ENCODE measurements at regions not wholly inside any gene's neighbourhood (a gene's known extent, or its start where the extent isn't known, plus 50 kb on each side); places are given as distances from the start of the nearest gene placed in this dataset.

- Histone ChIP-seq H3K9ac (ENCODE audit: insufficient read depth, low read length) (no peak overlapping the region), H2AFZ (ENCODE audit: low read length) (no peak overlapping the region), H3K4me3 (replicated peaks in 1 of 4; ENCODE audit: control extremely low read depth in 1 of 4, insufficient read depth in 1 of 4, low read depth in 3 of 4, low read length in 4 of 4) (no peak overlapping the region), H3K79me2 (ENCODE audit: control insufficient read depth, insufficient read depth, low read length) (no peaks in the 10 kb centered on the region), H3K4me2 (ENCODE audit: extremely low read depth, insufficient read depth, low read length) (no peak overlapping the region), H3K9me3 (ENCODE audit: control insufficient read depth, insufficient read depth, low read depth, low read length) (no peaks in the 10 kb centered on the region), H3K36me3 (ENCODE audit: control insufficient read depth, insufficient read depth, low read length) (no peaks in the 10 kb centered on the region), H3K4me1 (ENCODE audit: control insufficient read depth, extremely low read depth, insufficient read depth, low read length) (no peaks in the 10 kb centered on the region), H3K27me3 (ENCODE audit: control insufficient read depth, insufficient read depth, low read length) (peaks cover 9% of the 10 kb centered on the region), H3K27ac (ENCODE audit: insufficient read depth, low read length) (no peak overlapping the region), H4K20me1 (ENCODE audit: control insufficient read depth, extremely low read depth, insufficient read depth, low read length) (no peaks in the 10 kb centered on the region)
- no peak for TF ChIP-seq CTCF (conservative IDR thresholded peaks at IDR 0.05 in 1 of 2, IDR thresholded peaks at IDR 0.05 in 1 of 2; ENCODE audit: low read depth in 1 of 2, low read length in 2 of 2)
- no peak for TF ChIP-seq EZH2 (IDR thresholded peaks at IDR 0.05; ENCODE audit: low read length, missing control alignments)
- no peak for DNase-seq (ENCODE audit: low read depth in 2 of 2)
Observed at GRCh38 chr7:50855526-50855925, 72.8 kb upstream of the GRB10 start.

- no peaks in the 10 kb centered on the region for H3K9me3 ChIP-seq (ENCODE audit: control insufficient read depth, insufficient read depth, low read depth, low read length)
- no peak overlapping the region for H2AFZ ChIP-seq (ENCODE audit: low read length)
- H3K79me2 ChIP-seq (ENCODE audit: control insufficient read depth, insufficient read depth, low read length) = no peaks in the 10 kb centered on the region
- H3K9ac ChIP-seq (ENCODE audit: insufficient read depth, low read length) = no peak overlapping the region
- DNase-seq (ENCODE audit: low read depth in 2 of 2) = no peak
- no peak overlapping the region for H3K27ac ChIP-seq (ENCODE audit: insufficient read depth, low read length)
- no peaks in the 10 kb centered on the region for H3K4me1 ChIP-seq (ENCODE audit: control insufficient read depth, extremely low read depth, insufficient read depth, low read length)
- TF ChIP-seq CTCF (conservative IDR thresholded peaks at IDR 0.05 in 1 of 2, IDR thresholded peaks at IDR 0.05 in 1 of 2; ENCODE audit: low read depth in 1 of 2, low read length in 2 of 2) = no peak
- TF ChIP-seq EZH2 (IDR thresholded peaks at IDR 0.05; ENCODE audit: low read length, missing control alignments) = no peak
- peaks cover 9% of the 10 kb centered on the region for H3K27me3 ChIP-seq (ENCODE audit: control insufficient read depth, insufficient read depth, low read length)
- no peak overlapping the region for H3K4me2 ChIP-seq (ENCODE audit: extremely low read depth, insufficient read depth, low read length)
- H3K36me3 ChIP-seq (ENCODE audit: control insufficient read depth, insufficient read depth, low read length) = no peaks in the 10 kb centered on the region
- no peak overlapping the region for H3K4me3 ChIP-seq (replicated peaks in 1 of 4; ENCODE audit: control extremely low read depth in 1 of 4, insufficient read depth in 1 of 4, low read depth in 3 of 4, low read length in 4 of 4)
- no peaks in the 10 kb centered on the region for H4K20me1 ChIP-seq (ENCODE audit: control insufficient read depth, extremely low read depth, insufficient read depth, low read length)
Observed at GRCh38 chr7:50854831-50855230, 72.1 kb upstream of the GRB10 start.

- Histone ChIP-seq H3K27me3 (ENCODE audit: control insufficient read depth, insufficient read depth, low read length) (peaks cover 10% of the 10 kb centered on the region), H3K4me1 (ENCODE audit: control insufficient read depth, extremely low read depth, insufficient read depth, low read length) (no peaks in the 10 kb centered on the region), H4K20me1 (ENCODE audit: control insufficient read depth, extremely low read depth, insufficient read depth, low read length) (no peaks in the 10 kb centered on the region), H3K27ac (ENCODE audit: insufficient read depth, low read length) (no peak overlapping the region), H3K36me3 (ENCODE audit: control insufficient read depth, insufficient read depth, low read length) (no peaks in the 10 kb centered on the region), H3K9me3 (ENCODE audit: control insufficient read depth, insufficient read depth, low read depth, low read length) (no peaks in the 10 kb centered on the region), H3K4me3 (replicated peaks in 1 of 4; ENCODE audit: control extremely low read depth in 1 of 4, insufficient read depth in 1 of 4, low read depth in 3 of 4, low read length in 4 of 4) (no peak overlapping the region), H3K79me2 (ENCODE audit: control insufficient read depth, insufficient read depth, low read length) (no peaks in the 10 kb centered on the region), H3K9ac (ENCODE audit: insufficient read depth, low read length) (no peak overlapping the region), H2AFZ (ENCODE audit: low read length) (no peak overlapping the region), H3K4me2 (ENCODE audit: extremely low read depth, insufficient read depth, low read length) (no peak overlapping the region)
- no peak for DNase-seq (ENCODE audit: low read depth in 2 of 2)
- no peak for TF ChIP-seq EZH2 (IDR thresholded peaks at IDR 0.05; ENCODE audit: low read length, missing control alignments)
- no peak for TF ChIP-seq CTCF (conservative IDR thresholded peaks at IDR 0.05 in 1 of 2, IDR thresholded peaks at IDR 0.05 in 1 of 2; ENCODE audit: low read depth in 1 of 2, low read length in 2 of 2)
Observed at GRCh38 chr7:50854247-50854646, 71.6 kb upstream of the GRB10 start.

All from fibroblast of lung (primary cell).